ENCODE measurements at regions not wholly inside any gene's neighbourhood (a gene's known extent, or its start where the extent isn't known, plus 50 kb on each side); places are given as distances from the start of the nearest gene placed in this dataset.

DNA sequence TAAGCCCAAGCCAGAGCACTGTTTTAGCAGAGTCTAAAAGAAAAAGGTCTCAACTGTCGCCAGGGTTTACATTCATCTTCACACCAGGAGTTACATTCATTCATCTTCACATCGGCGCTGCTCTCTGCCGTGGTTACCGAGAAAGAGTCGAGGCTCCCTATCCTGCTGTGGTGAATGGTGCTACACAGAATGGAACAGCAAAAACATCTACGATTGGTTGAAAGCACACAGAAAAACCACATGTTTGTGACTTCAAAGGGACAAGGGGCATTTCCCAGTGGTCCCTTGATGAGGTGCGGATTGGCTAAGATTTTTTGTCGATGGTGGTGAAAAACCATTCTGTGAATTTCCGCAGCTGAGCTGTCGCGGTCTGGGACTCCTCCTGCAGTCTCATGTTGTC is 231.1 kb downstream of the SIPA1L2 start:
- ChIA-PET POLR2A (ENCODE audit: partially characterized antibody) (no interaction called here), CTCF (ENCODE audit: partially characterized antibody) (no interaction called here)
- Histone ChIP-seq H4K8ac (ENCODE audit: extremely low read depth, insufficient read depth, low read length) (no peak overlapping the region), H3K4ac (replicated peaks; ENCODE audit: insufficient read length, low read depth, low read length) (no peak overlapping the region), H2BK20ac (ENCODE audit: low read length) (no peak overlapping the region), H3K27me3 (replicated peaks in 1 of 4; ENCODE audit: control insufficient read depth in 3 of 4, extremely low read depth in 1 of 4, insufficient read depth in 3 of 4, low read length in 3 of 4) (no peaks in the 10 kb centered on the region), H2BK15ac (ENCODE audit: low read length) (no peak overlapping the region), H2BK12ac (ENCODE audit: low read depth, low read length) (no peak overlapping the region), H3K23ac (ENCODE audit: insufficient read length) (no peak overlapping the region), H3K56ac (replicated peaks; ENCODE audit: insufficient read length, low read depth, low read length) (no peak overlapping the region), H3K14ac (ENCODE audit: insufficient read length) (no peak overlapping the region), H2BK120ac (replicated peaks; ENCODE audit: low read depth, low read length) (no peak overlapping the region), H3K4me1 (replicated peaks in 1 of 4; ENCODE audit: control insufficient read depth in 3 of 4, insufficient read depth in 4 of 4, low read length in 3 of 4) (no peaks in the 10 kb centered on the region; a peak in 1 of 7 replicates), H3K4me2 (ENCODE audit: insufficient read depth in 1 of 2, low read depth in 2 of 2, low read length in 2 of 2) (no peak overlapping the region), H4K20me1 (replicated peaks in 1 of 2; ENCODE audit: control insufficient read depth in 1 of 2, insufficient read depth in 2 of 2, low read length in 2 of 2) (no peaks in the 10 kb centered on the region), H3K27ac (ENCODE audit: low read depth, low read length) (no peak overlapping the region), H3K9ac (replicated peaks in 1 of 4; ENCODE audit: extremely low read depth in 1 of 4, low read depth in 3 of 4, low read length in 3 of 4) (no peak overlapping the region), H2AK5ac (ENCODE audit: low read depth, low read length) (no peak overlapping the region), H3K18ac (ENCODE audit: extremely low read depth, low read length) (no peak overlapping the region), H3K4me3 (ENCODE audit: extremely low read depth in 1 of 4, insufficient read depth in 2 of 4, low read depth in 3 of 4, low read length in 4 of 4) (no peak overlapping the region), H3K79me2 (ENCODE audit: control insufficient read depth in 1 of 2, insufficient read depth in 2 of 2, low read length in 2 of 2) (no peaks in the 10 kb centered on the region), H3K9me3 (ENCODE audit: insufficient read depth in 2 of 2, low read depth in 1 of 2, low read length in 1 of 2) (no peaks in the 10 kb centered on the region), H3K23me2 (ENCODE audit: low read depth, low read length) (no peaks in the 10 kb centered on the region), H3K36me3 (ENCODE audit: control insufficient read depth in 2 of 4, insufficient read depth in 4 of 4, low read length in 3 of 4) (0 out of 8 replicates have a peak, but pooled peaks cover 0 to 5% (median 0%) of the 10 kb centered on the region in 4 experiments), H4K5ac (ENCODE audit: insufficient read length, low read depth, low read length) (no peak overlapping the region), H3K79me1 (ENCODE audit: low read depth, low read length) (no peaks in the 10 kb centered on the region; the same call in 1 of the 2 replicates), H2BK5ac (ENCODE audit: low read depth, low read length) (no peak overlapping the region), H2AFZ (ENCODE audit: low read length) (no peak overlapping the region), H4K91ac (replicated peaks; ENCODE audit: insufficient read length, low read length) (no peak overlapping the region)
- DNase-seq (ENCODE audit: low read depth in 1 of 2, low spot score in 2 of 2), result no peak
- no peak for FAIRE-seq
- WGBS, 2 experiments (ENCODE audit: extremely low coverage in 1 of 2, insufficient coverage in 1 of 2, insufficient read length in 1 of 2, insufficient replicate concordance in 2 of 2, low coverage in 1 of 2, low lambda C conversion rate in 2 of 2, missing lambda C conversion rate in 1 of 2), result 95% methylated on average over 12 of the region's 12 CpGs; no CpG with 5 or more reads in 1 of the 2 experiments
- no peak for TF ChIP-seq YY1 (IDR thresholded peaks at IDR 0.05; ENCODE audit: low read depth, low read length)
- no peak for TF ChIP-seq MAFK (IDR thresholded peaks at IDR 0.05; ENCODE audit: low read depth, low read length)
- no peak for TF ChIP-seq TBP (IDR thresholded peaks at IDR 0.05; ENCODE audit: low read depth, low read length)
- TF ChIP-seq GTF2F1 (IDR thresholded peaks at IDR 0.05; ENCODE audit: borderline replicate concordance, low read depth, low read length), result no peak
- TF ChIP-seq SUZ12 (IDR thresholded peaks at IDR 0.05; ENCODE audit: low read length), result no peak
- TF ChIP-seq CHD1 (IDR thresholded peaks at IDR 0.05; ENCODE audit: low read depth, low read length), result no peak
- TF ChIP-seq, protein P1, sequence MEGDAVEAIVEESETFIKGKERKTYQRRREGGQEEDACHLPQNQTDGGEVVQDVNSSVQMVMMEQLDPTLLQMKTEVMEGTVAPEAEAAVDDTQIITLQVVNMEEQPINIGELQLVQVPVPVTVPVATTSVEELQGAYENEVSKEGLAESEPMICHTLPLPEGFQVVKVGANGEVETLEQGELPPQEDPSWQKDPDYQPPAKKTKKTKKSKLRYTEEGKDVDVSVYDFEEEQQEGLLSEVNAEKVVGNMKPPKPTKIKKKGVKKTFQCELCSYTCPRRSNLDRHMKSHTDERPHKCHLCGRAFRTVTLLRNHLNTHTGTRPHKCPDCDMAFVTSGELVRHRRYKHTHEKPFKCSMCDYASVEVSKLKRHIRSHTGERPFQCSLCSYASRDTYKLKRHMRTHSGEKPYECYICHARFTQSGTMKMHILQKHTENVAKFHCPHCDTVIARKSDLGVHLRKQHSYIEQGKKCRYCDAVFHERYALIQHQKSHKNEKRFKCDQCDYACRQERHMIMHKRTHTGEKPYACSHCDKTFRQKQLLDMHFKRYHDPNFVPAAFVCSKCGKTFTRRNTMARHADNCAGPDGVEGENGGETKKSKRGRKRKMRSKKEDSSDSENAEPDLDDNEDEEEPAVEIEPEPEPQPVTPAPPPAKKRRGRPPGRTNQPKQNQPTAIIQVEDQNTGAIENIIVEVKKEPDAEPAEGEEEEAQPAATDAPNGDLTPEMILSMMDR (IDR thresholded peaks at IDR 0.05; ENCODE audit: control extremely low read depth in 1 of 3, insufficient read depth in 1 of 3, low read depth in 1 of 3, low read length in 3 of 3), result no peak
- TF ChIP-seq SIRT6 (IDR thresholded peaks at IDR 0.05; ENCODE audit: low read length), result no peak
- TF ChIP-seq SP2 (IDR thresholded peaks at IDR 0.05; ENCODE audit: low read length), result no peak
- no peak for TF ChIP-seq E2F6 (IDR thresholded peaks at IDR 0.05)
- no peak for TF ChIP-seq TAF1 (IDR thresholded peaks at IDR 0.05; ENCODE audit: low read depth, low read length)
- no peak for TF ChIP-seq KDM1A (IDR thresholded peaks at IDR 0.05; ENCODE audit: borderline replicate concordance, low read length)
- TF ChIP-seq SAP30 (IDR thresholded peaks at IDR 0.05; ENCODE audit: insufficient read depth, insufficient replicate concordance, low read length), result no peak

All from H1 (cell line).